Common myeloid progenitor, CD34-positive (primary cell): ENCODE measurements at regions not wholly inside any gene's neighbourhood (a gene's known extent, or its start where the extent isn't known, plus 50 kb on each side); places are given as distances from the start of the nearest gene placed in this dataset.
"Not testable (repeated sequence)": the region's sequence is repeated elsewhere in the genome, so short reads cannot be mapped to it uniquely, and the experiment has no call there.

Experiments
- CTCF ChIA-PET: fragments of 350-600 bp; sonication (Branson Sonifier 250); formaldehyde crosslinking; loops from one replicate; lab custom pipeline; 2021; ENCODE audit warnings: antibody characterized with exemption; lab: Charles Lee
- POLR2A ChIA-PET: fragments of 350-600 bp; sonication (Branson Sonifier 250); formaldehyde crosslinking; loops from one replicate; lab custom pipeline; 2021; ENCODE audit warnings: antibody characterized with exemption; lab: Charles Lee
- DNase-seq, 3 donors: peaks; one replicate each; pipeline versions ENCODE4 v3.0.0 to v3.0.0-alpha.2; 2013
- H3K27ac ChIP-seq, 2 experiments: 1 replicate in 1 of 2; 2 replicates in 1 of 2; pipeline ENCODE4 v1.7.0; 2013; ENCODE audit warnings: inconsistent platforms in 2 of 2, low read length in 2 of 2, mild to moderate bottlenecking in 2 of 2, low read depth in 1 of 2, moderate library complexity in 1 of 2; ENCODE audit not compliant: severe bottlenecking in 2 of 2, insufficient read depth in 1 of 2, poor library complexity in 1 of 2
- H3K27me3 ChIP-seq, 5 experiments: replicated peaks in 2 of 5; 1 replicate in 3 of 5; 2 replicates in 2 of 5; pipeline versions ENCODE4 v1.6.1 to v1.7.0; 2013; ENCODE audit warnings: low read length in 4 of 5, mild to moderate bottlenecking in 2 of 5, moderate library complexity in 2 of 5, inconsistent platforms in 1 of 5; ENCODE audit not compliant: insufficient read depth in 5 of 5, control insufficient read depth in 4 of 5
- H3K36me3 ChIP-seq, 4 experiments: 1 replicate in 2 of 4; 2 replicates in 2 of 4; pipeline versions ENCODE4 v1.6.1 to v1.7.0; 2013; ENCODE audit warnings: low read length in 3 of 4, control low read depth in 1 of 4, mild to moderate bottlenecking in 1 of 4; ENCODE audit not compliant: control insufficient read depth in 4 of 4, insufficient read depth in 4 of 4
- H3K4me1 ChIP-seq, 4 experiments: 1 replicate in 3 of 4; 2 replicates in 1 of 4; pipeline versions ENCODE4 v1.6.1 to v1.7.1; 2013; ENCODE audit warnings: low read length in 3 of 4, mild to moderate bottlenecking in 3 of 4, control low read depth in 1 of 4, inconsistent platforms in 1 of 4, moderate library complexity in 1 of 4; ENCODE audit not compliant: control insufficient read depth in 4 of 4, insufficient read depth in 4 of 4; ENCODE audit errors: control extremely low read depth in 1 of 4
- H3K4me3 ChIP-seq, 7 experiments: 1 replicate in 4 of 7; 2 replicates in 3 of 7; pipeline versions ENCODE4 v1.5.1 to v1.7.0; 2013; ENCODE audit warnings: mild to moderate bottlenecking in 7 of 7, low read length in 6 of 7, moderate library complexity in 6 of 7, inconsistent platforms in 2 of 7, low read depth in 2 of 7, control low read depth in 1 of 7; ENCODE audit not compliant: insufficient read depth in 4 of 7, control insufficient read depth in 1 of 7; ENCODE audit errors: extremely low read depth in 1 of 7
- H3K9me3 ChIP-seq, 5 experiments: 1 replicate in 4 of 5; 2 replicates in 1 of 5; pipeline versions ENCODE4 v1.6.1 to v1.7.1; 2013; ENCODE audit warnings: low read length in 4 of 5, mild to moderate bottlenecking in 2 of 5, inconsistent platforms in 1 of 5, low read depth in 1 of 5, moderate library complexity in 1 of 5; ENCODE audit not compliant: control insufficient read depth in 4 of 5, insufficient read depth in 2 of 5; ENCODE audit errors: control extremely low read depth in 1 of 5
- WGBS: methylation state at CpG from one replicate; pipeline ENCODE4 v1.1.5; 2013; ENCODE audit not compliant: insufficient coverage; 5-methylcytosine and 5-hydroxymethylcytosine counted together

DNA sequence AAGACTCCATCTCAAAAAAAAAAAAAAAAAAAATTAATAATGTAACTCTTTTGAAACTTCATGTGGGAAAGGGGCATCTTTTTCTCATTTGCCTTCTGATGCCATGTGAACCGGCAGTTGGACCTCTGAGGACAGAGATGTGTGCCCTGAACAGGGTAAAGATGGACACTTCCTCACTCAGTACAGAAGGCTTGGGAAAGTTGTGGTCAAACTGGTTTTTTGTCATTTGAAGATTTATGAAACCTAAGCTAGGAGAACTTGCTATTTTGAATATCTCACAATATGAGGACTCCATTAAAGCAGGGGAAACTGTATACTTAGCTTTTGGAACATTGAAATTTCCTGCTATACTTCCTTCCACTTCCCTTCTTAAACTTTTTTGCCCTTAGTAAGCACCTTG lies 147.5 kb upstream of the ALDH1B1 start:
- ChIA-PET POLR2A (no interaction called here), CTCF (interaction anchor here (1.2 to 1.9 kb wide), 2 partner anchors 10 to 276 kb away, joined by 3 to 9 read pairs; no protein-coding TSS in a partner anchor)
- Histone ChIP-seq H3K27me3 (no peaks in the 10 kb centered on the region), H3K4me1 (peaks cover 0 to 4% (median 2%) of the 10 kb centered on the region in 4 experiments), H3K9me3 (peaks cover 0 to 4% (median 3%) of the 10 kb centered on the region in 5 experiments), H3K27ac (no peak overlapping the region), H3K4me3 (no peak overlapping the region), H3K36me3 (no peaks in the 10 kb centered on the region)
- WGBS: no CpG with 5 or more reads among the region's 1 CpG
- DNase-seq: no peak

DNA sequence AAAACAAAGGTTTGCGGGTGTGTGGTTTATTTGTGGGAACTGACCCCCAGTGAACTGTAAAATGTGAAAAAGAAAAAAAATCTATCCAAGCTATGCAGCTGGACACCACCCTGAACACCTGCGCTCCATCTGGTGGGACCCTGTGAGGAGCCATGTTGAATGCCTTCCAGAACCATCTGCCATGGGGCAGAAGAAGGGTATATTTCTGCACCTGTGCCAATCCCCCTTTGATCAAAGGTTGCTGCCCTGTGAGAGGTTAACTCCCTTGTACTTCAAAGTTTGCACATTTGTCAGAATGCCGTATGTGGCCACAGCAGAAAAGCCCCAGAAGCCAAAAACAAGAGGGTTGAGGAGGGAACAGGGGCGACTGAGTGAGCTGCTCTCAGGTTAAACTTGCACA lies 148.5 kb upstream of the ALDH1B1 start:
- Histone ChIP-seq H3K4me1 (peaks cover 0 to 4% (median 2%) of the 10 kb centered on the region in 4 experiments), H3K4me3 (no peak overlapping the region), H3K36me3 (no peaks in the 10 kb centered on the region), H3K27me3 (no peaks in the 10 kb centered on the region), H3K9me3 (peaks cover 0 to 8% (median 3%) of the 10 kb centered on the region in 5 experiments), H3K27ac (no peak overlapping the region)
- ChIA-PET CTCF (interaction anchor here (1.9 kb wide), 1 partner anchor 9 kb away, joined by 9 read pairs; no protein-coding TSS in a partner anchor), POLR2A (no interaction called here)
- 96% methylated on average over 4 of the region's 4 CpGs for WGBS
- DNase-seq: no peak

DNA sequence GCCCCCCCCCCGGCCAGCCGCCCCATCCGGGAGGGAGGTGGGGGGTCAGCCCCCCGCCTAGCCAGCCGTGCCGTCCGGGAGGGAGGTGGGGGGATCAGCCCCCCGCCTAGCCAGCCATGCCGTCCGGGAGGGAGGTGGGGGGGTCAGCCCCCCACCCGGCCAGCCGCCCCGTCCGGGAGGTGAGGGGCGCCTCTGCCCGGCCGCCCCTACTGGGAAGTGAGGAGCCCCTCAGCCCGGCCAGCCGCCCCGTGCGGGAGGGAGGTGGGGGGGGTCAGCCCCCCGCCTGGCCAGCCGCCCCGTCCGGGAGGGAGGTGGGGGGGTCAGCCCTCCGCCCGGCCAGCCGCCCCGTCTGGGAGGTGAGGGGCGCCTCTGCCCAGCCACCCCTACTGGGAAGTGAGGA lies 150.4 kb upstream of the ALDH1B1 start:
- H3K27ac ChIP-seq, CTCF ChIA-PET, H3K4me1 ChIP-seq, H3K27me3 ChIP-seq, H3K9me3 ChIP-seq, POLR2A ChIA-PET, H3K4me3 ChIP-seq, DNase-seq, H3K36me3 ChIP-seq: not testable (repeated sequence)
- 100% methylated on average over 2 of the region's 30 CpGs for WGBS

DNA sequence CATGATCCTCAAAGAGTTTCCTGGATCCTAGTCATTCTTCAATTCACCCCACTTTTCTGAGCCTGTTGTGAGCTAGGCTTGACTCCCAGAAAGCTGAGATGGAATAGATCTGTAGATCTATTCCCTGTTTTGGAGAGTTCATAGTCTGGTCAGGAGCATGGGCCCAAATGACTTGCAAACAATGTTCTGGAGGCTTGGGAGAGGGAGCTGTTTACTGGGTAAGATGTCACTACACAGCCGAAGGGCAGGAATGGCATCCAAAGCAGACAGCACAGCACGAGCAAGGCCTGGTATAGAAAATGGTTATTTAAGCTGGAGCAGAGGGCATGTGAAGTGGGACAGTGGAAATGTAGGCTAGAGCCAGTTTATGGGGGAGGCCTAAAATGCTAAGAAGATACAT lies 152.5 kb upstream of the ALDH1B1 start:
- Histone ChIP-seq H3K4me3 (no peak overlapping the region), H3K9me3 (peaks cover 0 to 4% (median 0%) of the 10 kb centered on the region in 5 experiments), H3K27me3 (no peaks in the 10 kb centered on the region), H3K27ac (no peak overlapping the region), H3K36me3 (no peaks in the 10 kb centered on the region), H3K4me1 (peaks cover 0 to 2% (median 0%) of the 10 kb centered on the region in 4 experiments)
- DNase-seq: no peak
- CTCF ChIA-PET: no interaction called here
- POLR2A ChIA-PET: no interaction called here
- 95% methylated on average over 2 of the region's 2 CpGs for WGBS

DNA sequence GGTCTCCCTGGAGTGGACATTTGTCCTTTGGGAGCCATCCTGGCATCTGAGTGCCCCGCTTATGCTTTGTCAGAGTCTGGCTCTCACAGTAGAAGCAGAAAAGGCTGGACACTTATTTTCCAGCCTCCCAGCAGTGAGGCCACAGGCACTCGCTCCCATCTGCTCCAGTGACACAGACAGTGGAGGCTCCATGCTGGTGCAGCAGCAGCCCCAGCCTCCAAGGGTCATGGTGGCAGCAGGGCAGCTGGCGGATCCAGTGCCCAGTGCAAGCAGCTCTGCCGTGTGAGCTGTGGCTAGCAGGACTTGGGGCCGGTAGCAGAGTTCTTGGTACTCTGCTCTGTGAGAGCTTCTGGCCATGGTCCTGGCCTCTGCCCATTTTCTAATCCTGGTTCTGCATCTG lies 157.3 kb upstream of the ALDH1B1 start:
- H3K27ac ChIP-seq: no peak overlapping the region
- no peaks in the 10 kb centered on the region for H3K36me3 ChIP-seq
- H3K4me1 ChIP-seq: peaks cover 0 to 12% (median 8%) of the 10 kb centered on the region in 4 experiments
- POLR2A ChIA-PET: no interaction called here
- no peak overlapping the region for H3K4me3 ChIP-seq
- CTCF ChIA-PET: interaction anchor here (2.5 kb wide), 1 partner anchor 9 kb away, joined by 9 read pairs; no protein-coding TSS in a partner anchor
- no peaks in the 10 kb centered on the region for H3K27me3 ChIP-seq
- H3K9me3 ChIP-seq: peaks cover 0 to 4% (median 0%) of the 10 kb centered on the region in 5 experiments
- WGBS: 92% methylated on average over 5 of the region's 5 CpGs
- no peak for DNase-seq

DNA sequence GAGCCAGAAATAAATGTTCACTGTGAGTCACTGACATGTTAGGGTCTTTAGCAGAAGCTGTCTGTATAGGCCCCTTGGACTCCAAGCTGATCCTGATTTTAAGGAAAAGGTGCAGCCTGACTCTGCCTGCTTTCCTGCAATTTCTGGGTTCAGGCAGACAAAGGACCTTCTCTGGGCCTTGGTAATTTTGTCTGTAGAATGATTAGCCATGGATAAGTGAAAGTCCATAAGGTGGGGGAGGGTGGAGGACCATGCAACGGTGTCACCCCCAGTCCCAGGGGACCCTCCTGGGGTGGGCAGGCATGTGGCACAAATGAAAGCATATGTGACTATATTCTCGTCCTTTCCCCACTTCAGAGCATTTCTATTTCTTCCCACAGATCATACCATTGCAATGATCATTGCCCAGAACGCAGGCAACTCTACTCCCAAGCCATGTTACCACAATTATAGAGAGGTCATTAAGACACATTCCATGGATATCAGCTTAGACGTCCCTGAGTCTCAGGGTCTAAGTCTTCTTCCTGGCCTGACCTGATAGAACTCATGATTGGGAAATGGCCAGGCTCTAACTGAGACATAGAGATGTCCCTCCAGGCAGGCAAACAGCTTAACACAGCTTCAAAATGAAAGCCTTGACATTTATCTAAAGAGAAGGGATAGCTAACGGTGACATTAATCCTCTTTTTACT lies 157.9 kb upstream of the ALDH1B1 start:
- DNase-seq: no peak
- Histone ChIP-seq H3K36me3 (no peaks in the 10 kb centered on the region), H3K27ac (no peak overlapping the region), H3K9me3 (peaks cover 0 to 4% (median 0%) of the 10 kb centered on the region in 5 experiments), H3K4me3 (no peak overlapping the region), H3K4me1 (peaks cover 0 to 12% (median 8%) of the 10 kb centered on the region in 4 experiments), H3K27me3 (no peaks in the 10 kb centered on the region)
- POLR2A ChIA-PET: no interaction called here
- 100% methylated on average over 5 of the region's 5 CpGs for WGBS
- CTCF ChIA-PET: interaction anchor here (2.5 kb wide), 1 partner anchor 10 kb away, joined by 9 read pairs; no protein-coding TSS in a partner anchor

DNA sequence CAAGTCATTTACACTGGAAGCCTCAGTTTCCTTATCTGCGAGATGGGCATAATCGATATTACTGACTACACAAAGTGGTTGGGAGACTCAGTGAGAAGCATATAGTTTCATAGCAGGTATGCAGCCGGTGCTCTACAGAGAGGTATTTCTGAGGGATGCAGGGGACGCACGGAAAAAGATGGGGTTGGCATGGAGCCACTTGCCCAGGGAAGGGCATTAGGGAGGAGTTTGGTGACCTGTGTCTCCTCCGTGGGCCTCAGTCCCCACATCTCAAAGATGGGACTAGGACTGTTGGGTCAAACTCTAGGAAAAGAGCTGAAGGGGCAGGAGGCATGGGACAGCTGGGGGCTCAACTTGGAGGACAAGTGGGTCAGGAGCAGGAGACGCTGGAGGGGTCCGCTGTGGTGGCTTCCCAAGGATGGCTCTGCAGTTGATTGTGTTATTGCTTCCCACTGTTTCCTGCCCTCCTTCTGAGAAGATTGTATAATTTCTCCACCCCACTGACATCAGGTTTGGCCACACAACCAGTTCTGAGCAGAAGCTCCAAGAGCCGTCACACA lies 158.6 kb upstream of the ALDH1B1 start:
- CTCF ChIA-PET: interaction anchor here (2.5 kb wide), 1 partner anchor 11 kb away, joined by 9 read pairs; no protein-coding TSS in a partner anchor

More for the DNA sequence above, 158.6 kb upstream of the ALDH1B1 start:
- Histone ChIP-seq H3K9me3 (peaks cover 0 to under 1% (median 0%) of the 10 kb centered on the region in 5 experiments), H3K27me3 (no peaks in the 10 kb centered on the region), H3K4me1 (peaks cover 0 to 12% (median 8%) of the 10 kb centered on the region in 4 experiments), H3K4me3 (no peak overlapping the region), H3K36me3 (no peaks in the 10 kb centered on the region), H3K27ac (no peak overlapping the region)
- no peak for DNase-seq
- POLR2A ChIA-PET: no interaction called here
- WGBS: 100% methylated on average over 6 of the region's 9 CpGs
